ENCODE measurements at regions not wholly inside any gene's neighbourhood (a gene's known extent, or its start where the extent isn't known, plus 50 kb on each side); places are given as distances from the start of the nearest gene placed in this dataset.

GRCh38 chrX:7985568-7985967, 58.4 kb upstream of the PNPLA4 start:
- TF ChIP-seq CTCF (IDR thresholded peaks at IDR 0.05) (no peak), POLR2A (IDR thresholded peaks at IDR 0.05) (no peak)
